SK-N-SH (cell line): ENCODE measurements at regions not wholly inside any gene's neighbourhood (a gene's known extent, or its start where the extent isn't known, plus 50 kb on each side); places are given as distances from the start of the nearest gene placed in this dataset.

ENCODE experiments used
- CTCF ChIA-PET: fragments of 300-600, 350-600 bp; formaldehyde crosslinking; extraction: SDS; loops from one replicate; lab custom pipeline; 2021; lab: Yijun Ruan, JAX
- POLR2A ChIA-PET: fragments of 350-600 bp; sonication (Branson Sonifier 250); formaldehyde crosslinking; extraction: SDS; loops from one replicate; lab custom pipeline; 2020; ENCODE audit warnings: antibody characterized with exemption, inconsistent platforms; lab: Yijun Ruan, JAX
- DNase-seq: peaks from one replicate; pipeline ENCODE4 v3.0.0; 2012
- H2AFZ ChIP-seq: fragments of 200-600 bp; sonication (generic); 2 replicates; pipeline ENCODE4 v1.8.1; 2016; ENCODE audit warnings: antibody characterized with exemption, mild to moderate bottlenecking, low read depth
- H3F3A ChIP-seq: fragments of 200-600 bp; sonication (generic); replicated peaks from 2 replicates; pipeline ENCODE3; 2016; ENCODE audit warnings: antibody characterized with exemption, mild to moderate bottlenecking; ENCODE audit not compliant: insufficient read depth
- H3K27ac ChIP-seq, 2 experiments: fragments of 200-500 bp in 1 of 2; fragments of 200-600 bp in 1 of 2; sonication (Bioruptor generic) in 1 of 2; sonication (generic), shearing (Covaris generic) in 1 of 2; 2 replicates each; pipeline versions ENCODE4 v1.5.1 to v1.6.1; 2014 to 2016; ENCODE audit warnings: low read depth in 2 of 2, inconsistent platforms in 1 of 2, low read length in 1 of 2, mild to moderate bottlenecking in 1 of 2, mixed read lengths in 1 of 2
- H3K27me3 ChIP-seq: fragments of 200-600 bp; sonication (generic), shearing (Covaris generic); 2 replicates; pipeline ENCODE4 v1.6.1; 2016; ENCODE audit warnings: mixed run types; ENCODE audit not compliant: insufficient read depth
- H3K36me3 ChIP-seq, 2 experiments: fragments of 200-500 bp in 1 of 2; fragments of 200-600 bp in 1 of 2; sonication (Bioruptor generic) in 1 of 2; sonication (generic) in 1 of 2; replicated peaks in 1 of 2; 2 replicates each; pipeline versions ENCODE3 to v1.5.1; 2014 to 2016; ENCODE audit warnings: low read length in 1 of 2, mild to moderate bottlenecking in 1 of 2; ENCODE audit not compliant: insufficient read depth in 2 of 2, control insufficient read depth in 1 of 2
- H3K4me1 ChIP-seq, 2 experiments: fragments of 200-500 bp in 1 of 2; fragments of 200-600 bp in 1 of 2; sonication (Bioruptor generic) in 1 of 2; sonication (generic), shearing (Covaris generic) in 1 of 2; 2 replicates each; pipeline versions ENCODE4 v1.5.1 to v1.6.1; 2014 to 2016; ENCODE audit warnings: low read depth in 1 of 2, low read length in 1 of 2, mixed run types in 1 of 2; ENCODE audit not compliant: insufficient read depth in 2 of 2, control insufficient read depth in 1 of 2
- H3K4me2 ChIP-seq: fragments of 200-600 bp; sonication (generic), shearing (Covaris generic); 2 replicates; pipeline ENCODE4 v1.6.1; 2017; ENCODE audit warnings: mixed run types
- H3K4me3 ChIP-seq, 2 experiments: fragments of 200-500 bp in 1 of 2; fragments of 200-600 bp in 1 of 2; sonication (Bioruptor generic) in 1 of 2; sonication (generic), shearing (Covaris generic) in 1 of 2; 2 replicates each; pipeline versions ENCODE4 v1.5.1 to v1.8.1; 2014 to 2016; ENCODE audit warnings: low read depth in 2 of 2, inconsistent platforms in 1 of 2, low read length in 1 of 2, mild to moderate bottlenecking in 1 of 2, mixed read lengths in 1 of 2, moderate library complexity in 1 of 2
- H3K79me2 ChIP-seq: fragments of 200-600 bp; sonication (generic); 2 replicates; pipeline ENCODE4 v1.8.1; 2017; ENCODE audit warnings: mild to moderate bottlenecking; ENCODE audit not compliant: insufficient read depth
- H3K9ac ChIP-seq: fragments of 200-600 bp; sonication (generic); 2 replicates; pipeline ENCODE4 v1.6.1; 2017; ENCODE audit warnings: mixed run types
- H3K9me2 ChIP-seq: fragments of 200-600 bp; sonication (generic); 2 replicates; pipeline ENCODE4 v1.6.1; 2017; ENCODE audit warnings: mixed run types
- H3K9me3 ChIP-seq: fragments of 200-600 bp; sonication (generic); 2 replicates; pipeline ENCODE4 v1.6.1; 2017; ENCODE audit warnings: mixed run types, mild to moderate bottlenecking, moderate library complexity
- H4K20me1 ChIP-seq: fragments of 200-600 bp; sonication (generic); 2 replicates; pipeline ENCODE4 v1.6.1; 2017; ENCODE audit warnings: mild to moderate bottlenecking, mixed run types; ENCODE audit not compliant: insufficient read depth
- CTCF ChIP-seq: fragments of 200-600 bp; sonication (generic); IDR thresholded peaks from 2 replicates; pipeline ENCODE4 v1.6.1; 2017; ENCODE audit warnings: antibody characterized with exemption, mild to moderate bottlenecking, moderate library complexity
- EP300 ChIP-seq, 2 experiments: IDR thresholded peaks; 2 replicates each; pipeline versions ENCODE4 v1.4.0 to v1.6.1; 2012; ENCODE audit warnings: borderline replicate concordance in 1 of 2, low read depth in 1 of 2, low read length in 1 of 2
- FOSL2 ChIP-seq: IDR thresholded peaks from 2 replicates; pipeline ENCODE4 v1.4.0; 2012; ENCODE audit warnings: low read depth, mild to moderate bottlenecking, moderate library complexity, borderline replicate concordance
- FOXJ3 ChIP-seq: sonication (generic); formaldehyde crosslinking; IDR thresholded peaks from 2 replicates; pipeline ENCODE4 v1.5.1; 2020; ENCODE audit warnings: mild to moderate bottlenecking, missing genetic modification reagents
- FOXM1 ChIP-seq: IDR thresholded peaks from 2 replicates; pipeline ENCODE4 v1.4.0; 2012; ENCODE audit warnings: low read depth, mild to moderate bottlenecking
- GABPA ChIP-seq: IDR thresholded peaks from 2 replicates; pipeline ENCODE4 v1.4.0; 2012; ENCODE audit warnings: low read depth, mild to moderate bottlenecking
- JUND ChIP-seq: IDR thresholded peaks from 2 replicates; pipeline ENCODE4 v1.4.0; 2012
- MEF2A ChIP-seq: IDR thresholded peaks from 2 replicates; pipeline ENCODE4 v1.4.0; 2012; ENCODE audit warnings: low read depth, borderline replicate concordance
- MXI1 ChIP-seq: IDR thresholded peaks from 2 replicates; pipeline ENCODE4 v1.6.1; 2012; ENCODE audit warnings: mild to moderate bottlenecking, low read depth, low read length, improper control_type of control experiment
- NFIC ChIP-seq: IDR thresholded peaks from 2 replicates; pipeline ENCODE4 v1.4.0; 2012; ENCODE audit warnings: borderline replicate concordance
- REST ChIP-seq: IDR thresholded peaks from 2 replicates; pipeline ENCODE4 v1.6.1; 2012; ENCODE audit warnings: mild to moderate bottlenecking, low read depth, low read length, moderate library complexity
- RFX5 ChIP-seq: IDR thresholded peaks from 2 replicates; pipeline ENCODE4 v1.6.1; 2012; ENCODE audit warnings: mild to moderate bottlenecking, improper control_type of control experiment, low read length
- SIN3A ChIP-seq: IDR thresholded peaks from 2 replicates; pipeline ENCODE4 v1.6.1; 2012; ENCODE audit warnings: low read depth, mild to moderate bottlenecking, low read length, moderate library complexity, borderline replicate concordance
- SMC3 ChIP-seq: IDR thresholded peaks from 2 replicates; pipeline ENCODE4 v1.6.1; 2012; ENCODE audit warnings: low read depth, low read length, improper control_type of control experiment
- TEAD4 ChIP-seq: IDR thresholded peaks from 2 replicates; pipeline ENCODE4 v1.4.0; 2012; ENCODE audit warnings: mild to moderate bottlenecking, borderline replicate concordance; ENCODE audit not compliant: insufficient read depth
- USF1 ChIP-seq: IDR thresholded peaks from 2 replicates; pipeline ENCODE4 v1.4.0; 2012; ENCODE audit warnings: low read depth, borderline replicate concordance
- YY1 ChIP-seq: IDR thresholded peaks from 2 replicates; pipeline ENCODE4 v1.4.0; 2012; ENCODE audit warnings: low read depth, mild to moderate bottlenecking
- WGBS: methylation state at CpG from one replicate; pipeline ENCODE4 v1.1.6; 2017; ENCODE audit warnings: low lambda C conversion rate; 5-methylcytosine and 5-hydroxymethylcytosine counted together
- TF ChIP-seq, protein P1 (sequence below): fragments of 150-350 bp; IDR thresholded peaks from 2 replicates; pipeline ENCODE4 v1.6.1; 2017; ENCODE audit warnings: antibody characterized with exemption, low read length, low read depth, borderline replicate concordance
- TF ChIP-seq, protein P2 (sequence below): IDR thresholded peaks from 2 replicates; pipeline ENCODE4; 2012

DNA sequence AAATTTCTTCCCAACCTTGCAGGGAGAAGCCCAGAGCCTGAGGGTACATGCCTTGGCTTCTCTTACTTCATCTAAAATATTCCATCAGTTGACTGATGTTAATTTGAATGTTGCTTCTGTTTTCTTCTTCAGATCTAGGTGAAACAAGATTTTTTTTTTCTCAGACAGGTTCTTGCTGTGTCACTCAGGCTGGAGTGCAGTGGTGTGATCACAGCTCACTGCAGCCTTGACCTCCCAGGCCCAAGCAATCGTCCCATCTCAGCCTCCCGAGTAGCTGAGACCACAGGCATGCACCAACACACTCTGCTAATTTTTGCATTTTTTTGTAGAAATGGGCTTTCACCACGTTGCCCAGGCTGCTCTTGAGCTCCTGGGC, 62.1 kb upstream of the KLF3 start:
- Histone ChIP-seq H3K36me3 (no peaks in the 10 kb centered on the region), H3K79me2 (no peaks in the 10 kb centered on the region), H2AFZ (no peak overlapping the region), H4K20me1 (no peaks in the 10 kb centered on the region), H3K4me1 (no peaks in the 10 kb centered on the region), H3F3A (no peaks in the 10 kb centered on the region), H3K4me3 (no peak overlapping the region), H3K9ac (no peak overlapping the region), H3K9me3 (no peaks in the 10 kb centered on the region), H3K27me3 (no peaks in the 10 kb centered on the region), H3K27ac (no peak overlapping the region), H3K4me2 (no peak overlapping the region), H3K9me2 (no peaks in the 10 kb centered on the region)
- DNase-seq: no peak
- 50% methylated on average over 3 of the region's 3 CpGs for WGBS
- POLR2A ChIA-PET: no interaction called here
- CTCF ChIA-PET: no interaction called here
- no peak for TF ChIP-seq FOXM1
- no peak for TF ChIP-seq NFIC
- TF ChIP-seq YY1: no peak
- TF ChIP-seq USF1: no peak
- TF ChIP-seq MXI1: no peak
- TF ChIP-seq, protein P1, sequence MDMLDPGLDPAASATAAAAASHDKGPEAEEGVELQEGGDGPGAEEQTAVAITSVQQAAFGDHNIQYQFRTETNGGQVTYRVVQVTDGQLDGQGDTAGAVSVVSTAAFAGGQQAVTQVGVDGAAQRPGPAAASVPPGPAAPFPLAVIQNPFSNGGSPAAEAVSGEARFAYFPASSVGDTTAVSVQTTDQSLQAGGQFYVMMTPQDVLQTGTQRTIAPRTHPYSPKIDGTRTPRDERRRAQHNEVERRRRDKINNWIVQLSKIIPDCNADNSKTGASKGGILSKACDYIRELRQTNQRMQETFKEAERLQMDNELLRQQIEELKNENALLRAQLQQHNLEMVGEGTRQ: no peak

- Histone ChIP-seq H3K27ac (no peak overlapping the region), H3K4me1 (no peaks in the 10 kb centered on the region), H3K36me3 (no peaks in the 10 kb centered on the region), H3K9ac (no peak overlapping the region), H3F3A (no peaks in the 10 kb centered on the region), H3K27me3 (no peaks in the 10 kb centered on the region), H3K4me2 (no peak overlapping the region), H3K9me3 (no peaks in the 10 kb centered on the region), H3K9me2 (no peaks in the 10 kb centered on the region), H3K79me2 (no peaks in the 10 kb centered on the region), H4K20me1 (no peaks in the 10 kb centered on the region), H2AFZ (no peak overlapping the region), H3K4me3 (no peak overlapping the region)
- TF ChIP-seq SMC3 (no peak), FOXM1 (no peak), REST (no peak), EP300 (IDR thresholded peaks at IDR 0.05; ENCODE audit: borderline replicate concordance in 1 of 2, low read depth in 1 of 2, low read length in 1 of 2) (no peak), RFX5 (no peak), CTCF (no peak), YY1 (no peak), MEF2A (no peak), SIN3A (no peak), TEAD4 (no peak), GABPA (no peak), FOSL2 (no peak), MXI1 (no peak), FOXJ3 (CRISPR knock-in tag) (no peak), JUND (no peak)
- TF ChIP-seq, protein P1: no peak
- TF ChIP-seq, protein P2, sequence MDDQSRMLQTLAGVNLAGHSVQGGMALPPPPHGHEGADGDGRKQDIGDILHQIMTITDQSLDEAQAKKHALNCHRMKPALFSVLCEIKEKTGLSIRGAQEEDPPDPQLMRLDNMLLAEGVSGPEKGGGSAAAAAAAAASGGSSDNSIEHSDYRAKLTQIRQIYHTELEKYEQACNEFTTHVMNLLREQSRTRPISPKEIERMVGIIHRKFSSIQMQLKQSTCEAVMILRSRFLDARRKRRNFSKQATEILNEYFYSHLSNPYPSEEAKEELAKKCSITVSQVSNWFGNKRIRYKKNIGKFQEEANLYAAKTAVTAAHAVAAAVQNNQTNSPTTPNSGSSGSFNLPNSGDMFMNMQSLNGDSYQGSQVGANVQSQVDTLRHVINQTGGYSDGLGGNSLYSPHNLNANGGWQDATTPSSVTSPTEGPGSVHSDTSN: no peak
- CTCF ChIA-PET: no interaction called here
- DNase-seq: no peak
- 63% methylated on average over 6 of the region's 6 CpGs for WGBS
- POLR2A ChIA-PET: interaction anchor here (0.7 kb wide), 1 partner anchor 39 kb away, joined by 4 read pairs; no protein-coding TSS in a partner anchor
Observed at GRCh38 chr4:38603652-38604051, 60.3 kb upstream of the KLF3 start.
